Progenitor cell of endocrine pancreas (in vitro differentiated cells): ENCODE measurements at regions not wholly inside any gene's neighbourhood (a gene's known extent, or its start where the extent isn't known, plus 50 kb on each side); places are given as distances from the start of the nearest gene placed in this dataset.

Experiments
- DNase-seq: peaks from one replicate; pipeline ENCODE4 v3.0.0; 2021; ENCODE audit warnings: low spot score; ENCODE audit not compliant: unreplicated experiment
- H3K27ac Mint-ChIP-seq: 2 replicates; pipeline ENCODE4 v1.8.0; 2021; ENCODE audit warnings: mild to moderate bottlenecking, moderate library complexity, mixed read lengths
- H3K27me3 Mint-ChIP-seq: 2 replicates; pipeline ENCODE4 v1.8.0; 2021; ENCODE audit warnings: mixed read lengths
- H3K36me3 Mint-ChIP-seq: 2 replicates; pipeline ENCODE4 v1.8.0; 2022; ENCODE audit warnings: mixed read lengths; ENCODE audit not compliant: insufficient read depth
- H3K4me1 Mint-ChIP-seq: 2 replicates; pipeline ENCODE4 v1.8.0; 2021; ENCODE audit warnings: low read depth, mixed read lengths
- H3K4me3 Mint-ChIP-seq: 2 replicates; pipeline ENCODE4 v1.8.0; 2021; ENCODE audit warnings: low read depth, mild to moderate bottlenecking, moderate library complexity, mixed read lengths
- H3K9me3 Mint-ChIP-seq: 2 replicates; pipeline ENCODE4 v1.8.0; 2021; ENCODE audit warnings: low read depth, mixed read lengths
- TF ChIP-seq, protein P1 (sequence below): fragments of 200-600 bp; sonication (generic); IDR thresholded peaks from one replicate; pipeline ENCODE4 v1.5.0; 2021; ENCODE audit warnings: antibody characterized with exemption, mild to moderate bottlenecking; ENCODE audit not compliant: unreplicated experiment

DNA sequence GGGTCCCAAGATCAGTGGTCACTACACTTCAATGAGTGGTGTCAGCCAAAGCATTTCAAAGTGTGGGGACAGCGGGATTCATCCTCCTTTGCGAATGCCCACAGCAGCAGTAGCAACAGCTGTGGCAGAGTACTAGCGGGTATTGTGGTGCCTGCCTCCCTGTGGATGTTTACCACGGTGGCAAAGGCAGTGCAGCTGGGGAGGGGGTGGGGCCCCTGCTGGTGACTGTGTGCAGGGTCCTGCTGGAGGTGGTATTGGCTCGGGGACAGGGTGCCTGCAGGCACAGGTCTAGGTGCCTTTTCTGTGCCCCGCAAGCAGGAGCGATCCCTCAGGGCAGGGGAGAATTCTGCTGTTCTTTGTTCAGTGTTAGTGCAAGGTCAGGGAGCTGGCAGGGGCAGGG lies 415.7 kb downstream of the USP25 start:
- H3K27ac Mint-ChIP-seq = no peak overlapping the region
- TF ChIP-seq, protein P1, sequence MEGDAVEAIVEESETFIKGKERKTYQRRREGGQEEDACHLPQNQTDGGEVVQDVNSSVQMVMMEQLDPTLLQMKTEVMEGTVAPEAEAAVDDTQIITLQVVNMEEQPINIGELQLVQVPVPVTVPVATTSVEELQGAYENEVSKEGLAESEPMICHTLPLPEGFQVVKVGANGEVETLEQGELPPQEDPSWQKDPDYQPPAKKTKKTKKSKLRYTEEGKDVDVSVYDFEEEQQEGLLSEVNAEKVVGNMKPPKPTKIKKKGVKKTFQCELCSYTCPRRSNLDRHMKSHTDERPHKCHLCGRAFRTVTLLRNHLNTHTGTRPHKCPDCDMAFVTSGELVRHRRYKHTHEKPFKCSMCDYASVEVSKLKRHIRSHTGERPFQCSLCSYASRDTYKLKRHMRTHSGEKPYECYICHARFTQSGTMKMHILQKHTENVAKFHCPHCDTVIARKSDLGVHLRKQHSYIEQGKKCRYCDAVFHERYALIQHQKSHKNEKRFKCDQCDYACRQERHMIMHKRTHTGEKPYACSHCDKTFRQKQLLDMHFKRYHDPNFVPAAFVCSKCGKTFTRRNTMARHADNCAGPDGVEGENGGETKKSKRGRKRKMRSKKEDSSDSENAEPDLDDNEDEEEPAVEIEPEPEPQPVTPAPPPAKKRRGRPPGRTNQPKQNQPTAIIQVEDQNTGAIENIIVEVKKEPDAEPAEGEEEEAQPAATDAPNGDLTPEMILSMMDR = no peak
- H3K36me3 Mint-ChIP-seq = no peaks in the 10 kb centered on the region
- no peaks in the 10 kb centered on the region for H3K4me1 Mint-ChIP-seq
- H3K9me3 Mint-ChIP-seq = peaks cover 4% of the 10 kb centered on the region
- peaks cover 15% of the 10 kb centered on the region for H3K27me3 Mint-ChIP-seq
- no peak overlapping the region for H3K4me3 Mint-ChIP-seq
- DNase-seq = no peak

DNA sequence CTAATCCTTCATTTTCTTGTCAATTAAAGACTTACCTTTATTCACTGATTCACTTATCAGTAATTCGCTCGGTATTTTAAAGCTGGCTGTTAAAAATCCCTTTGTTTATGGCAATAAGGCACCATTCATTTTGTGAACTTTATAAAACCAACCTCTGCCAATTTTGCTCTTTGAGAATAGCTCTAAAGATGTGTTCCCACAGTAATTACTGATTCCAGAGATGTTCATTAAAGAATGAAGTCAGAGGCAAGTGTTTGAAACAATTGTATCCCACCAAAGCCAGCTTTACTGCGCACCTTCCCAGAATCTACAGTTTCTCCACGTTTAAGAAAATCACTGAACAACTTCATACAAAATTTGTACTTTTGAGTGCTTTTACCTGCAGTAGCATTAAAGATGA lies 424.5 kb downstream of the USP25 start:
- H3K36me3 Mint-ChIP-seq = no peaks in the 10 kb centered on the region
- no peak overlapping the region for H3K27ac Mint-ChIP-seq
- H3K4me3 Mint-ChIP-seq = no peak overlapping the region

DNA sequence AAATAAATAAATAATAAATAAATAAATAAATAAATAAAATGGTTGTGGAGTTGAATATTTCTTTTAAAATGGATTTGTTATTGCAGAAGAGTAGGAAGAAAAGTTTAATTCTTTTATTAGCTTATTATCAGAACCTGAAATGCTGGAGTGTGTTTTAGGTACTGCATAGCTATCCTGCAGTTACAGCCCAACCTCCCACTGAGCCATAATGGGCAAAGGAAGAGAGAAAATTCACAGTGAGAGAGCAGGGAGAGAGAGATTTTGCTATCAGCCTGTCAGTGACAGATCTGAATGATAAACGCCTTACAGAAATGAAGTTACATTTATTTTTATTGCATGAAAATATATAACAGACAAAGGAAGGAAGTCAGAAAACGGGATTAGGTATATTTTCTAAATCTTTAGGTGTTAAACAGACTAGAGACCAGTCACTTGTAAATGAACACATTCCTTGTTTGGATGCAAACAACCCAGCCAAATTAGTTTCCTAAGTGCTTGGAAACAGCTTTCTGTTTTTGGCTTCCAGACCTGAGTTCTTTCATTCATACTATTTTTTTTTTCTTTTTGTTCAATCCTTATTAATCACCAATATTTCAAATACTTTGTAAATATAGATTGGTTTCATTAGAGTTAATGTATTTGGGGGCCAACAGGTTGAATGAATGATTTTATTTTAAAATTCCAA lies 425.3 kb downstream of the USP25 start:
- Mint-ChIP-seq H3K4me1 (no peaks in the 10 kb centered on the region), H3K36me3 (no peaks in the 10 kb centered on the region), H3K9me3 (no peaks in the 10 kb centered on the region), H3K4me3 (no peak overlapping the region), H3K27ac (no peak overlapping the region), H3K27me3 (no peaks in the 10 kb centered on the region)
- TF ChIP-seq, protein P1 = no peak
- DNase-seq = no peak

More for the DNA sequence above, 424.5 kb downstream of the USP25 start:
- no peaks in the 10 kb centered on the region for H3K4me1 Mint-ChIP-seq
- H3K27me3 Mint-ChIP-seq = no peaks in the 10 kb centered on the region
- no peaks in the 10 kb centered on the region for H3K9me3 Mint-ChIP-seq
- TF ChIP-seq, protein P1 = no peak
- DNase-seq = no peak

DNA sequence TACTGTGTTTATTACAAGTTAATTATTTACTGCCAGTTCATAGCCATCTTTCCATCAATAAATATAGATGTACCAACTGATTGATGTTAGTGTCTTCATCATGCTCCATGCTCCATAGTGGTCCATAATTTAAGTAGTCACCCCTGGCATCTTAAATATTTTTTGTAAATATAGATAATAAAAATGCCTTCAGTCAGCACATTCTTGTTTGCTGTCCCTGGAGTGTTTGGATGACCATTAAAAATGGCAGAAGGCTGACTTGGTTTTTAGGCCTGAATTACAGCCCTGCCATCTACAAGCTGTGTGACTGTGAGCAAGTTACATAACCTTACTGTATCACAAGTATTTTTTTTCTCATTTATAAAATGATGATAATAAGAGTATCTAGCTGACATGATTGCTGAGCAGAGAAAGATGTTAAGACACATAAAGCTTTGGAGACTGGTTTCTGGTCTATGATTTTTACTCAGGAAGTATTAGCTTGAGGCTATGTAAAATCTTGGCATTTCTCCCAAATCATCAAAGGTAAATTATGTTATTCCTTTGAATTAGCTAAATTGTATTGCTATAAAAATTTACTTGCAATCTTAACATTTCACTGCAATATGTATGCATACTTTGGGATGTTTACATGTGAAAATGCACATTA lies 427.2 kb downstream of the USP25 start:
- no peak overlapping the region for H3K27ac Mint-ChIP-seq
- DNase-seq = no peak
- no peaks in the 10 kb centered on the region for H3K36me3 Mint-ChIP-seq
- H3K9me3 Mint-ChIP-seq = no peaks in the 10 kb centered on the region
- no peaks in the 10 kb centered on the region for H3K27me3 Mint-ChIP-seq
- no peak overlapping the region for H3K4me3 Mint-ChIP-seq
- H3K4me1 Mint-ChIP-seq = no peaks in the 10 kb centered on the region
- TF ChIP-seq, protein P1 = no peak

DNA sequence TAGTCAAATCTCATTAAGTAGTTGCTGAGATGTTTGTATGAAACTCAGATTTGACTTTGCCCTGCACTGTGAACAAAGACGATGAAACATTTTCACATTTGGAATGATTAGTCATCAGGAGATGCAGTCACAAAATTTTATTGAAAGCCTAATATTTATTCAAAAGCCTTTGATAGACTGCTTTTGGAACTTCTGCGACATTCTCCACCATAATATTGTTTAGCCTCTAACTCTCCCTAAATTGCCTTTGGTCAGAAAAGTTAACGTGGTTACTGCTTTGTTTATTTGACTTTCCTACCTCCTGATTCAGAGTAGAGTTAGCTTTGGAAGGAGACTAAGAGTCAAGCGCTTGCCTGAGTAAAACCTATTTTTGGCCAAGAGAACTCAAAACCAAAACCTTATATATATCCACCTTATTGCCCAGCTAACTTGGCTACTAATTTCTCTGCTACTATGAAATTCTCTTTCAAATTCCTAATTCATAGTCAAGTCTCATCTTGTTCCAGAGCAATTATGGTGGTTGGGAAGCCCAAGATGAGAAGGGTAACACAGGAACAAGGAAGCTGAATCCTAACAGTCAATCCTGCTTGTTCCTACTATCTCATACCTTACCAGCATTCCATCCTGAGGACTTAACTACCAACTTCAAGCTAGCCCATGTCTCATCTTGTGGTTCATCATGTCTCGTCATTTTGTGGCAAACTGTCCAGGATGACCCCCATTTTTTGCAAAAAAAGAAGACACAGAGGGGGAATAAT lies 429.6 kb downstream of the USP25 start:
- Mint-ChIP-seq H3K27ac (no peak overlapping the region), H3K27me3 (no peaks in the 10 kb centered on the region)
- TF ChIP-seq, protein P1 = no peak

More for the DNA sequence above, 429.6 kb downstream of the USP25 start:
- H3K4me1 Mint-ChIP-seq = peaks cover 5% of the 10 kb centered on the region
- H3K4me3 Mint-ChIP-seq = no peak overlapping the region
- H3K36me3 Mint-ChIP-seq = no peaks in the 10 kb centered on the region
- DNase-seq = no peak
- no peaks in the 10 kb centered on the region for H3K9me3 Mint-ChIP-seq
